Stimulated activated CD8-positive, alpha-beta memory T cell treated with anti-CD3 and anti-CD28 coated beads, Interleukin-2, amount 100 ng/mL, for 1 hour (primary cell): ENCODE measurements at regions not wholly inside any gene's neighbourhood (a gene's known extent, or its start where the extent isn't known, plus 50 kb on each side); places are given as distances from the start of the nearest gene placed in this dataset.
"Not testable (repeated sequence)": the region's sequence is repeated elsewhere in the genome, so short reads cannot be mapped to it uniquely, and the experiment has no call there.

Experiments used
- DNase-seq, 2 donors: peaks; one replicate each; pipeline ENCODE4 v3.0.0-alpha.2; 2020; ENCODE audit warnings: low read depth in 2 of 2

DNA sequence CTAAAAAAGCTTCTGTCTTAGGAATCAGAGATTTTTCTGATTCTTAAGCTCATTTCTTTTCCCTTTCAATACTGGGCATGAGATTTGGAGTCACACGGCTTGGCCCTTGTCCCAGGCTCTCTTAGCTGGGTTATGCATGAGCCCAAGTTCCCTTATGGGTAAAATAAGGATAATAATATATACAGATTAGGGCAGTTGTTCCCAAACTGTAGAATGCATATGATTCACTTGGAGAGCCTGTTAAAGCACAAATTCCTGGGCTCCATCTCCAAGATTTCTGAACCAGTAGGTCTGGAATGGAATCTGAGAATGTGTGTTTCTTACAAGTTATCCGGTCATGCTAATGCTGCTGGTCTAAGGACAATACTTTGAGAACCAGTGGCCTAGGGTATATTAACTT, 154.0 kb downstream of the REEP3 start:
- DNase-seq, result no peak

DNA sequence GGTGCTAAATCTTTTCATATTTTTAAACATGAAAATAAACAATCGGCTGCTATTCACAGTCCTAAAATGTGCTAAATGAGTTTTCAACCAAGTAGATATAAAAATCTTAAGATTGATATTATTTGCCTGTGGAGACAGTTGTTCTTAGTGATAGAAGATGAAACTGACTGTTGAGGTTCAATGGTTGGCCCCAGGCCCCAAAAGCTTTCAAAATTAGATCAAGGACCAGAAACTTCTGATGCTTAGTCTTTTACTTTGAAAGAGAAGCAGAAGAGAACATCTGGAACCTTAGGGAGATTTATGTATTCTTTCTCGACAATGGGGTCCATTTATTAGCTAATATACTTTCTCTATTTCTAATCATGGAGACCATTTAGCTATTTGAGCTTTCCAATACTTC, 155.8 kb downstream of the REEP3 start:
- DNase-seq, result no peak

GRCh38 chr10:63680545-63680944, 159.3 kb downstream of the REEP3 start:
- DNase-seq, result not testable (repeated sequence)

DNA sequence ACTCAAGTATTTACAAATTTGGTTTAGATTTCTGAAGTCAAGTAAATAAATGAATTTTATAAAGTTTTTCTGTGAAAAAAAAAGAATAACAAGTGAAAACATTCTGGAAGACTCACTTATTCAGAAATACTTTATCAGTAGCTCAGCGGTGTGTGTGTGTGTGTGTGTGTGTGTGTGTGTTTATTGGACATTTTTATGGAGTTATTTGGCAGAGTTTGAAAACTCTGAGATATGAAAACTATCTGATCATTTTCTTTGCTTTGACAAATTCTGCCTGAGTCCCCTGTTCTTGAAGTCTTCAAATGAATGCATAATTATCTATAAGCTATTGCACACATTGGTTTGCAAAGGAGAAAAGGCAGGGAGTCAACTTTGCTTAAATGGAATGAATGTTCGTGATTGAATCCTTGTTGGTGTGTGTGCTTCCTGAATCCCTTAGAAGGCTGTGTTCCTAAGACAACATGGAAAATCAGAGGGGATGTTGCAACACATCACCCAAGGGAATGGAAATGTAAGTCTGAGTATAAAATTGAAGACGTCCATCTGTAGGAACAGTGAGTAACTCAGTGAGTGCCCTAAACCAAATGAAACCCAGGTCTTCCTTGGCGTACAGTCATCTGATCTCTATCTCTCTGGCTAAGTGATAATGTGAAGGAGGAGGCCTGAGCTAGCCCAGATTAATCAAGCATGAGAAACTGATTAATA, 160.9 kb downstream of the REEP3 start:
- no peak for DNase-seq

GRCh38 chr10:63682698-63683052, 161.5 kb downstream of the REEP3 start:
- not testable (repeated sequence) for DNase-seq

DNA sequence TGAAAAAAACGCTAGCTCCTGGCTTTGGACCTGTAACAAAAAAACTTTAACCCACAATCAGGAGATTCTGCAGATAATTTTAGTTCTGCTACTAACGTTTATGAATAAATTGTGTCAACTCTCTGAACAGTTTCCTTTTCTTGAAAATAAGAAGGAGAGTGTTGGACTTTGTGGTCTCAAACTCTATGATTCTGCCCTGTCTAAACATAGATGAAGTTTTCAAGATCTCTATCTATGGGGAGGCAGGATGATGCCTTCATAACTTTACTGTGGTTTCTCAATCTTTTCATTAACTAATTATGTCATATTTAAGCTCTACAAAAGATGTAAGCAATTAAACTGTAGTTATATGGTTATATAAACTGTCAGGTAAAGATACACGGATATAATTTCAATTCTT, 162.0 kb downstream of the REEP3 start:
- no peak for DNase-seq

DNA sequence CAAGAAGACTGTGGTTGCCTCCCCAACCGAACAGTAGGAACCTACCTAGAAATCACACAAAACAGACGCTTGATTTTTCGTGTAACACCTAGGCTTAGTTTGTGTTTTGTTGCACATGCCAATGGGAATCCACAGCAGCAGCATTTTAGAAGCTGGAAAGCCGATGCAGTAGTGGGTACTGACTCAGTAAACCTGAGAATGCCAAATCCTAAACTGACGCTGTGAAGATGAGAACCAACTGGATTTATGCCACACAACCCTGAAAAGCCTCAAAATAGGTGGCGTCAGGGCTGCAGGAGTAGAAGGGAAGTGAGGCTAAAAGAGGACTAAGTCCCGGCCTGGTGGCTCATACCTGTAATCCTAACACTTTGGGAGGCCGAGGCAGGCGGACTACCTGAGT, 162.5 kb downstream of the REEP3 start:
- DNase-seq, result no peak

DNA sequence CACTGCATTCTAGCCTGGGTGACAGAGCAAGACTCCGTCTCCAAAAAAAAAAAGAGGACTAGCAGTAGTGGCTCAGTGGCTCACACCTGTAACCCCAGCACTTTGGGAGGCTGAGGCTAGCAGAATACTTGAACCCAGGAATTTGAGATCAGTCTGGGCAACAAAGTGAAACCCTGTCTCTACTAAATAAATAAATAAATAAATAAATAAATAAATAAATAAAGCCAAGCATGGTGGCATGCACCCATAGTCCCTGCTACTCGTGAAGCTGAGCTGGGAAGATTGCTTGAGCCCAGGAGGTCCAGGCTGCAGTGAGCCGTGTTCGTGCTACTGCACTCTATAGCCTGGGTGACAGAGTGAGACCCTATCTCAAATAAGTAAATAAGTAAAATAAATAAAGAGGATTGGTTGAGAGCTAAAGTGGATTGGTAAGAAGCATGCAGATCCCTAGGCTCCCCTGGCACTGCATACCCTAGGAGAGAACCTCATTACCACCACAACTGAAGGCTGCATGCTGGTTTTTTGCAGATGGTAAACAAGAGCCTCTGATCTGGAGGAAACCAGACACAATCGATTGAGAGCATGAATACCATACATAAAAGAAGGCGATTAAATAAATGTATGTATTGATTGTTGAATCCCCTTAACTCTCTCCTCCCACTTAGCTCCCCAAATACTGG, 163.2 kb downstream of the REEP3 start:
- no peak for DNase-seq

DNA sequence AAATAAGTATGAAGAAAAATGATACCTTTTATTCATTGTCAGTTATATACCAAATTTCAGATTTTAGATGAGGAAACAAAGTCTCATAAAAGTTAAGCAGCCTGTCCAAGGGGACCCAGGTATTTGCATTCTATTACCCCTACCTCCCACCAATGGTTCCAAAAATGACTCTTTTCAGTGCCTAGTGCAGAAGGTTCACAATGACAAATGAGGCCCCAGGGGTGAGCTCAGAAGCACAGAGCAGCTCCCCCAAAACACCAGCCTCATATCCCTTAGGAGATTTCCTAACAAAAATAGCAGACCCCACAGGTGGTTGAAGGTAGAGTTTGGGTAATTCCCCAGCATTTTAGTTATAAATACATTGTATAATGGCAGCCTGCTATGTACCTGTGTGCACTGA, 168.6 kb downstream of the REEP3 start:
- no peak for DNase-seq

GRCh38 chr10:63692220-63692896, 171.2 kb downstream of the REEP3 start:
- DNase-seq, result no peak

DNA sequence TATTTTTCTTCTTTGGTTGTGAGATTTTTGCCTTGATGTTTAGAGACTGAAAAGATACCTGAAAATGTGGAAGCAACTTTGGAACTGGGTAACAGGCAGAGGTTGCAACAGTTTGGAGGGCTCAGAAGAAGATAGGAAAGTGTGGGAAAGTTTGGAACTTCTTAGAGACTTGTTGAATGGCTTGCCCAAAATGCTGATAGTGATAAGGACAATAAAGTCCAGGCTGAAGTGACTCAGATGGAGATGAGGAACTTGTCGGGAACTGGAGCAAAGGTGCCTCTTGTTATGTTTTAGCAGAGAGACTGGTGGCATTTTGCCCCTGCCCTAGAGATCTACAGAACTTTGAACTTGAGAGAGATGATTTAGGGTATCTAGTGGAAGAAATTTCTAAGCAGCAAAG, 171.8 kb downstream of the REEP3 start:
- DNase-seq, result not testable (repeated sequence)

- DNase-seq, result no peak
Measured at GRCh38 chr10:63696205-63696604, 175.0 kb downstream of the REEP3 start.

DNA sequence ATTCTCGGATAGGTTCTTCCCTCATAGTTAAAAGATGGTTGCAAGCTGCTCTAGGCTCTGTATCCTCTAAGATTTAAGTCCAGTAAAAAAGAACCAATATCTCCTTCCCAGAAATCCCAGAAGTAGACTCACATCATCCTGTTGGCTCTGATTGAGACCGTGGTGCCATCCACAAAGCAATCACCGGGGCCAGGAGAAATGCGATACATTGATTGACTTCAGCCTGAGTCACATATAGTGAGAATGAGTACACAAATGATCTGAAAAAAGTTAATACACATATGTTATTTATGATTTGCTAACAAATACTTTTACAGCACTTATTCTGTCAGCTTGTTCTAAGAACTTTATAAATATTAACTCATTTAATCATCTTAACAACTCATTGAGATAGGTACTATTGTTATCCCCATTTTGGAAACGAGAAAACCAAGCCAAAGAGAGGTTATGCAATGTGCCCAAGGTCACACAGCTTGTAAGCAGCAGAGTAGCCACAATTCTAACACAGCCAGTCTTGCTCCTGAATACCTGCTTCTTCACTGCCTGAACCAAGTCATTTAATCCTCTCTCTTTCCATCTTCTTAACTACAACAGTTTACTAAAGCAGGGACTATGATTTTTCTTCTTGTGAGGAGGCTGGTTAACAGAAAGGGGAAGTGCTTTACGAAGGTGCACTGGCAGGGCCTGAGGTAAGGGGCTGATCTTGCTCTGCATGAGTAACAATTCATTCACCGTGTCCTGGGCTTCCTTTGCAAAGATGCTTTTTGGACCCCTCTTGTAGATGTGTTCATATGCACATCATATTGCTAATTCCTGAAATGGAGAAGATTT, 177.0 kb downstream of the REEP3 start:
- no peak for DNase-seq

- no peak for DNase-seq
Measured at GRCh38 chr10:63698787-63699150, 177.6 kb downstream of the REEP3 start.

DNA sequence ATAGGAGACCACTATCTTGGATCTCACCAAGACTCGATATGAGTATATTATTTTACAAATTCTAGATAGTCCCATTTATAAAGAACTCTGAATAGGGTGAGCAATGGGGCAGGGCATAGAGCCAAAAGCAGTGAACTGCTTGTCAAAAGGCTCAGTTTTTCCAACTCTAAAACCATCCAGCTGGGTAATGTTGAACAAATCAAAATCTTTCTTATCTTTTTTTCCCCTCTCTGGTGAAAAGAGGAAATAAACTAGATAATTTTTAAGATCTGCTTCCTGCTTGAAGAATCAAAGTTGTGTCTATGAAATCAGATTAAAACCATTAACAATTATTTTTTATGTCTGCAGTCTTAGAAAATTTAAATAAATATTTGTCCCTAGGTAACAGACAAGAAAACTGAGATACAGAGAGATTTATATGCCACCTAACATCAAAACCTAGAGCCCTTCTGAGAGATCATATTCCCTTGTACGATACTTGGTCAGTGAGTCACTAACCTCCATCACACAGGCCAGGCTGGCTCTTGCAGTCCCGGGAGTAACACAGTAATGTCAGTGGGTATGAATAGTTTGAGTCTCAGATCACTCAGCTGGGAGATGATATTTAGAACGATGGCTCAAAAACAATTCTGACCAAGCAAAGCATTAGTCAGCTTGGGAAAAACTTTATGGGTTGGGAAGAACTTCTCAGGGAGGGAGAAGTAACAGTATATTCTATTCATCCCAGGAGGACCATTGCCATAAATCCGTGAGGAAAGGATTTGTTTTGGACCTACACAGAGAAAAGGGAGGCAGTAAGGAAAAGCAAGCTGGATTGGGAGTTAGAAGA, 178.8 kb downstream of the REEP3 start:
- no peak for DNase-seq

DNA sequence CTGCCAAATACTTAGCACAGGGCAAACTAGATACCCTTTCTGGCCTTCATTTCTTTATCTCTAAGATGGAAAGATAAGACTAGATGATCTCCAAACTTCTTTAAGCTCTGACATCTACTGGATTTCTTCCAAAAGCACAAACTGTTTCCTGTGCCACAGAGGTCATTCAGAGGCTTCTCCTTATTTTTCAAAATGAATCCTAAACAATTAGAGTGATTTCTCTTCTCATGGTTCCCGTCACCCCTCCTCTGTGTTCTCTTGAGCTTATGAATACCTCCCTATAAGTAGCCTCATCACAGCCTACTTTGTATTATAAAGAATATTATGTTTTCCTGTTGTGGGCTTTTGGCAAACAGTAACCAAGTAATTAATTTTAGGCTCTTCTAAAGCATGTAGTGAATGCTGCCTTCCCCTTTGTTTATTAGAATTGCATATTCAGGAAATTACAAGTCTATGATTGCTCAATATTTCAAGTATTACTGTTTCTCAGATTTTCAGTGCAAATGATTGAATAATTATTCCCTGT, 179.5 kb downstream of the REEP3 start:
- no peak for DNase-seq

DNA sequence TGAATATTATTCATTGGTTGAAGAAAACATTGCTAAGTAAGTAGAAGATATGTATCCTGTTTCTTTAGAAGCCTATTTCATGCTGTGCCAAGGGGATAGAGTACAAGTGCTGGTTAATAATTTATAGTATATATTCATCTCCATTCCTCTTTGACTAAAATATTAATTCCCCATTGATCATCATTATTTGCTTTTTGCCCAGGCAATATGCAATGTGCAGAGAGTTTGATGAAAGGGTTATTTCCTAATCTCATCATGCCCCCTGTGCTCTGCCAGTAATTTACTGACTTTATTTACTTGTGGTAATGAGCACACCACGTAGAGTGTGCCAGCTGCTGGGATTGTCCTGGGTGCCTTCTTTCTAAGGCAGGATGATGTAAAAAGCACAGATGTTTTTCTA, 180.9 kb downstream of the REEP3 start:
- no peak for DNase-seq

GRCh38 chr10:63703113-63703670, 182.0 kb downstream of the REEP3 start:
- no peak for DNase-seq

GRCh38 chr10:63703740-63704345, 182.6 kb downstream of the REEP3 start:
- DNase-seq, result no peak

- no peak for DNase-seq
Measured at GRCh38 chr10:63707254-63707910, 186.2 kb downstream of the REEP3 start.
